NCI-H2081 (cell line): ENCODE measurements at regions not wholly inside any gene's neighbourhood (a gene's known extent, or its start where the extent isn't known, plus 50 kb on each side); places are given as distances from the start of the nearest gene placed in this dataset.
"Not testable (repeated sequence)": the region's sequence is repeated elsewhere in the genome, so short reads cannot be mapped to it uniquely, and the experiment has no call there.

Source experiments
- DNase-seq, 2 experiments: peaks; one replicate each; lab custom pipeline; 2025; lab: John Stamatoyannopoulos, UW

DNA sequence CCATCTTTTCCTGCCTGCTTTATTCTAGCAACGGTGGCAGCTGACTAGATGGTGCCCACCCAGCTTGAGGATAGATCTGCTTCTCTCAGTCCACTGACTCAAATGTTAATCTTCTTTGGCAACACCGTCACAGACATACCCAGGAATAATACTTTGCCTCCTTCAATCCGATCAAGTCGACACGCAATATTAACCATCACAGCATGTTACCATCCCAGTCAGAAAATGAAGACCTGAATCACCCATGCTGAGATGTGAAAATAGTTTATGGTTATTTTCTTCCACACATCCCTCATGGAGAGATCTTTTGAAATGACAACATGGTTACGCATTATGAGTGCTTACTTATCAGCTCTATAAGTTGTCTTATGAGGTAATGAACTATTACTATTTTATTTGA is 392.8 kb downstream of the SEC23A start:
- DNase-seq, result no peak

- no peak for DNase-seq
These were observed 397.8 kb downstream of the SEC23A start for GRCh38 chr14:38705220-38705619.

GRCh38 chr14:38704220-38704619 is 398.8 kb downstream of the SEC23A start:
- DNase-seq, result no peak

DNA sequence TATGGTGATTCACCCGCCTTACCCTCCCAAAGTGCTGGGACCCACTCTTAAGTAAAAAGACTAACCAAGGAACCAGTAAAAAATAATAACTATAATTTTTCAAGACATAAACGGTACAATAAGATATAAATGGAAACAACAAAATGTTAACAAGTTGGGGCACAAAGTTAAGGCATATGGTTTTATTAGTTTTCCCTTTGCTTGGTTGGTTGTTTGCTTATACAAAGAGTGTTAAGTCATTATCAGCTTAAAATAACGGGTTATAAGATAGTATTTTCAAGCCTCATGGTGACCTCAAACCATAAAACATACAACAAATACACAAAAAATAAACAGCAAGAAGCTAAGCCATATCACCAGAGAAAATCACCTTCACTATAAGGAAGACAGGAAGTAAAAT is 406.1 kb downstream of the SEC23A start:
- no peak for DNase-seq

DNA sequence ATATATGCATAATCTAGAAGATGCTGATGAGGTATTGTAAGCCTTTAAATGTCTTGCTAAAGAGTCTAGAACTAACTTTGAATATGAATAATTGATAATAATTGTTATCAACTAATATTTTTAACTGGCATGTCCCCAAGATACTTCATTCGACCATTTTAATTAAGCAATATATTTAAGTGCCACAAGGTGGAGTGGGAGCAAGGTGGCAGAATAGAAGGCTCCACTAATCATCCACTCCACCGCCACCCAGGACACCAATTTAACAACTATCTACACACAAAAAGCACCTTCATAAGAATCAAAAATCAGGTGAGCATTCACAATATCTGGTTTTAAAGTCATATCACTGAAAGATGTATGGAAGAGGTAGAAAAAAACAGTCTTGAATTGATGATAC is 409.6 kb downstream of the SEC23A start:
- DNase-seq, result no peak

GRCh38 chr14:38669027-38669426 is 413.1 kb upstream of the CLEC14A start:
- no peak for DNase-seq

- DNase-seq, result no peak
These were observed 407.5 kb upstream of the CLEC14A start for GRCh38 chr14:38663382-38663781.

- DNase-seq, result peak in 1 of 2 experiments; percentile 4
These were observed 406.9 kb upstream of the CLEC14A start for GRCh38 chr14:38662781-38663180.

- DNase-seq, result no peak
These were observed 390.5 kb upstream of the CLEC14A start for GRCh38 chr14:38646391-38646790.

DNA sequence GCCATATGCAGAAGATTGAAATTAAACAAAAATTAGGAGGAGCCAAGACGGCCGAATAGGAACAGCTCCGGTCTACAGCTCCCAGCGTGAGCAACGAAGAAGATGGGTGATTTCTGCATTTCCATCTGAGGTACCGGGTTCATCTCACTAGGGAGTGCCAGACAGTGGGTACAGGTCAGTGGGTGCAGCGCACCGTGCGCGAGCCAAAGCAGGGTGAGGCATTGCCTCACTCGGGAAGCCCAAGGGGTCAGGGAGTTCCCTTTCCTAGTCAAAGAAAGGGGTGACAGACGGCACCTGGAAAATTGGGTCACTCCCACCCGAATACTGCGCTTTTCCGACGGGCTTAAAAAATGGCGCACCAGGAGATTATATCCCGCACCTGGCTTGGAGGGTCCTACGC is 379.0 kb upstream of the CLEC14A start:
- not testable (repeated sequence) for DNase-seq

- DNase-seq, result no peak
These were observed 373.5 kb upstream of the CLEC14A start for GRCh38 chr14:38629412-38629811.

DNA sequence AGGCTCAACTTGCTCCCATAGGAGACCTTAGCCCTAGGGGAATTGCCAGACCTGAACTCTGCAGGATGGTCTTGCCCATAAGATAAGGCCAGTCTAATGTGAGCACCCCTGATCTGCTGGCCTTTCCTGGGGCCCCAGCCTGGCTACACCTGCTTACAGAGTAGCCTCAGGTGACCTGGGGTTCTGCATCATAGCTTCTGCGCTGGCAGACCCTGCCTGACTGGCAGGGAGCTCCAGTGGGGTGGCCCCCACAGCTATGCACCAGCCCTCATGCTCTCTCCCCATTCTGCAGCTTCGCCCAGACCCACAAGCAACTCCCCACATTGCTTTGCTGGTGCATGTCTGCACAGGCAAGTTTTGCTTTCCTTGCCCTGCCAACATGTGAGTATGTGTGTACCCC is 371.3 kb upstream of the CLEC14A start:
- DNase-seq, result no peak

DNA sequence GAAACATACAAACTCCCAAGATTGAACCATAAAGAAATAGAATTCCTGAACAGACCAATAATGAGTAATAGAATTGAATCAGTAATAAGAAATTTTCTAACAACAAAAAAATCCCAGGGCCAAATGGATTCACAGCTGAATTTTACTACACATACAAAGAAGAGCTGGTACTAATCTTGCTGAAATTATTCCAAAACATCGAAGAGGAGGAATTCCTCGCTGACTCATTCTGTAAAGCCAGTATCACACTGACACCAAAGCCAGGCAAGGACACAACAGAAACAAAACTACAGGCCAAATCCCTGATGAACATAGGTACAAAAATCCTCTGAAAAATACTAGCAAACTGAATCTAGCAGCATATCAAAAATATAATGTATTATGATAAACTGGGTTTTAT is 367.8 kb upstream of the CLEC14A start:
- no peak for DNase-seq

- no peak for DNase-seq
These were observed 362.6 kb upstream of the CLEC14A start for GRCh38 chr14:38618514-38618913.

- DNase-seq, result peak; percentile 16 to 46
These were observed 361.1 kb upstream of the CLEC14A start for GRCh38 chr14:38616959-38617358.

DNA sequence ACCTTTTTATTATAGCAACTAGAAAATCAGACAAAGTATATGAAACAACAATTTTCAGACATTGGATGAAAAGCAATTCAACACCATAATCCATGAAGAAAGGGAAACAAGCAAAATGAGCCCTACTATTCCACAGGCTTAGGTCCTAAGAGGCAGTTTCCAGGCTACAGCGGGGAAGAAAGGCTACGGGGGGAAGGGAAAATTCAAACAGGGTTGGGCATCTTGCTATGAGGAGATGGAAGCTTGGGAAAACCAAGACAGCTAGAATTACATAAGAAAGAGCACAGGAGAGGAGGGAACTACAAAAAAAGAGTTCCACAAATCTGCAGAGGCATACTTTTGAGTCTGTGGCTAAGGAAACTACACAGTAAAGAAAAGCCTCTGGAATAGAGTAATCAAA is 356.0 kb upstream of the CLEC14A start:
- DNase-seq, result no peak

DNA sequence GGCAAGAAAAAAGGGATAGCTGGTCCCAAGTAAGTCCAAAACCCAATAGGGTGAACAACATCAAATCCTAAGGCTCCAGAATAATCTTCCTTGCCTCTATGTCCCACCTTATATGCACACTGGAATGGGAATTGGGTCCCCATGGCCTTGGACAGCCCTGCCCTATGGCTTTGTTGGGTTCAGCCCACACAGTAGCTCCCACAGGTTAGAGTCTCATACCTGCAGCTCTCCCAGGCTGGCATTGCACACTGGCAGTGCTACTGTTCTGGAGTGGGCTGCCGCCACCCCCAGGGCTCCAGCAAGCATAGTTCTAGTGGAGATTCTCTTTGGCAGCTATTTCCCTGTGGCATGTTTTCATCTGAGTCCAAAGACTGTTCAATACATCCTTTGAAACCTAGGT is 352.4 kb upstream of the CLEC14A start:
- no peak for DNase-seq

DNA sequence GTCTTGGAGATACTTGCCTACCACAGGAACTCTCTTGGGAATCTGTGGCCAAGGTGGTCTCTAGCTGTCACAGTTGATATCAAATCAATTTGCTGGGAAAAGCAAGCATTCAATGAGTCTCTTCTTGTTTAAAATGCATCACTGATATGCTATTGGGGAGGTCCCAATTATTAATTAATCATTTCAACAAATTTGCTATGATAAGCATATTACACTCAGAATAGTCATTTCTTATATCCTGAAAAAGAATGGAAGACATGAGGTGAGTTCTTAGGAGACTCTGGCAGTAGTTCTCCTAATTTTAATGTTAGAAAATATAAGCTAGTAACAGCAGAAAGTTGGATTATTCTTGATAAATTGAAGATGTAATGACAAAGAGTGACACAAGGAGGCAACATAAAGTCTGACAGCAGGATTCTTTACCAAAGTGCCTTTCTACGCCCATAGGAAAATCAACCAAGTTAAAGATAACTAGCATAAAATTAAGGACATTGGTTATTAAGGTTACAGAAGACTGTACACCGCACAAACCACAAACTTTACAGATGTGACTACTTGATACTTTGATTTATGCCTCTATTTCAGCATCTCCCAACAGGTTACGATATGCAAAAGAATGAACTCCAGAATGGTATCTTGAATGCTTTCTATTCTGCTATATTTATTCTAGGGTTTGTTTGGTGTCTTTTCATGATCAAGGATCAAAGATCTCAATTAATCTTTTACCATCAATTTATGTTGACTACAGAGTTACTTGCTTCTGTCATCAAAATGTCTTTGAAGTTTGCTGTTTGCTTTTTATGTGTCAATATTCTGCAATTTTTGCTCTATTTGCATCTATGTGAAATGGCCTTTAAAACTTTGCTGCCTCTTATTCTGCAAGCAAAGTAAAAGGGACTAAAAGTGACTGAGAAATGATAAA is 349.6 kb upstream of the CLEC14A start:
- no peak for DNase-seq

DNA sequence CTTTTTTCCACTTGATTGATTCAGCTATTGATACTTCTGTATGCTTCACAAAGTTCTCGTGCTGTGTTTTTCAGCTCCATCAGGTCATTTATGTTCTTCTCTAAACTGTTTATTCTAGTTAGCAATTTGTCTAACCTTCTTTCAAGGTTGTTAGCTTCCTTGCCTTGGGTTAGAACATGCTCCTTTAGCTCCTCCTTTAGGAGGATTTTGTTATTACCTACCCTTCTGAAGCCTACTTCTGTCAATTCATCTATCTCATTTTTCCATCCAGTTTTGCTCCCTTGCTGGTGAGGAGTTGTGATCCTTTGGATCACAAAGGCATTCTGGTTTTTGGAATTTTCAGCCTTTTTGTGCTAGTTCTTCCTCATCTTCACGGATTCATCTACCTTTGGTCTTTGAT is 344.7 kb upstream of the CLEC14A start:
- DNase-seq, result not testable (repeated sequence)

- DNase-seq, result no peak
These were observed 337.6 kb upstream of the CLEC14A start for GRCh38 chr14:38593476-38593875.

GRCh38 chr14:38592764-38593442 is 337.0 kb upstream of the CLEC14A start:
- no peak for DNase-seq

- DNase-seq, result no peak
These were observed 334.0 kb upstream of the CLEC14A start for GRCh38 chr14:38589747-38590350.

DNA sequence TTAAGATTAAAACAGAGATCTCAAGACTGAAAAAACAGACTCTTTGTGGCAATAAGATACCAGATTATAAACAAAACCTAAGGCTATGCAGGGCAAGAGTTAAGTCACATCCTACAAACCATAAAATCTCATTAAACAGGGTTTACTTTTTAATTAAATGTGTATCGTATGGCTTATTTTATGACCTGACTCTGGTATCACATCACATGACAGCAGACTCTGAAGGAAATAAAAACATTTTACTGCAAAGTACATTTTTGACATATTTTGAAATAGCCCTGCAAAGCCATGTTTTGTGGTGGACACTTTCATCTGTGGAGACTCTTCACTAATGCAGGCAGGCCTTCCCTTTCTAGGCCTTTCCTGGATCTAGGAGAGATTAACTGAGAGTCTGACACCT is 327.6 kb upstream of the CLEC14A start:
- DNase-seq, result no peak
